ENCODE measurements at regions not wholly inside any gene's neighbourhood (a gene's known extent, or its start where the extent isn't known, plus 50 kb on each side); places are given as distances from the start of the nearest gene placed in this dataset.

DNA sequence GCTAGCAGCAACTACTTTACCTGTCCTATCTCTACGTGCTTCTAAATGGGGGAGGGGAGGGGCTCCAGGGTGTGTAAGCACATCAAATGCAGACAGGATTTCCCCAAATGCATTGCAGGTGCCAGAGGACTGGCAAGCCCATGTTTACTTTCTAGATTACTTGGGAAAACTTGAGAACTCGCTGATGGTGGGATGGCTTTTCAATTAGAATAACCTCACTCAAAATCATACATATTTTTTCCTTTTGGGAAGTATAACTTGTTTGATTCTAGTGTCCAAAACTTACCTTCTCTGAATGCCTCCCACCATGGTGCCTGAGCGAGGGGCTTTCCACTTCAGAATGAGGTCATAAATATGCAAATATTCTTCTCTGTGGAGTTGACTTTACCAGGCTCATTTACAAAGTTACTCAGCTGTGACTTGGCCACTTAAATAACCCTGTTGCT is 191.3 kb upstream of the RHOBTB1 start:
- POLR2A ChIA-PET (ENCODE audit: low non-redundant PET), result no interaction called here
- Histone ChIP-seq H3K9me3 (ENCODE audit: low read depth, low read length, poor library complexity, severe bottlenecking) (no peaks in the 10 kb centered on the region), H3K4me1 (ENCODE audit: insufficient read depth, low read length, poor library complexity, severe bottlenecking) (peaks cover 18% of the 10 kb centered on the region), H3K4me3 (ENCODE audit: low read depth, low read length, poor library complexity, severe bottlenecking) (no peak overlapping the region), H3K27ac (ENCODE audit: low read depth, low read length, poor library complexity, severe bottlenecking) (no peak overlapping the region), H3K27me3 (replicated peaks; ENCODE audit: insufficient read depth, low read depth, low read length, poor library complexity) (no peaks in the 10 kb centered on the region), H3K36me3 (ENCODE audit: insufficient read depth, low read length, poor library complexity, severe bottlenecking) (no peaks in the 10 kb centered on the region)
- TF ChIP-seq, protein P1, sequence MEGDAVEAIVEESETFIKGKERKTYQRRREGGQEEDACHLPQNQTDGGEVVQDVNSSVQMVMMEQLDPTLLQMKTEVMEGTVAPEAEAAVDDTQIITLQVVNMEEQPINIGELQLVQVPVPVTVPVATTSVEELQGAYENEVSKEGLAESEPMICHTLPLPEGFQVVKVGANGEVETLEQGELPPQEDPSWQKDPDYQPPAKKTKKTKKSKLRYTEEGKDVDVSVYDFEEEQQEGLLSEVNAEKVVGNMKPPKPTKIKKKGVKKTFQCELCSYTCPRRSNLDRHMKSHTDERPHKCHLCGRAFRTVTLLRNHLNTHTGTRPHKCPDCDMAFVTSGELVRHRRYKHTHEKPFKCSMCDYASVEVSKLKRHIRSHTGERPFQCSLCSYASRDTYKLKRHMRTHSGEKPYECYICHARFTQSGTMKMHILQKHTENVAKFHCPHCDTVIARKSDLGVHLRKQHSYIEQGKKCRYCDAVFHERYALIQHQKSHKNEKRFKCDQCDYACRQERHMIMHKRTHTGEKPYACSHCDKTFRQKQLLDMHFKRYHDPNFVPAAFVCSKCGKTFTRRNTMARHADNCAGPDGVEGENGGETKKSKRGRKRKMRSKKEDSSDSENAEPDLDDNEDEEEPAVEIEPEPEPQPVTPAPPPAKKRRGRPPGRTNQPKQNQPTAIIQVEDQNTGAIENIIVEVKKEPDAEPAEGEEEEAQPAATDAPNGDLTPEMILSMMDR (conservative IDR thresholded peaks at IDR 0.05; ENCODE audit: low read depth, low read length), result no peak
- TF ChIP-seq EZH2 (IDR thresholded peaks at IDR 0.05; ENCODE audit: borderline replicate concordance, low read depth, low read length, poor library complexity, severe bottlenecking), result no peak
- DNase-seq (ENCODE audit: low spot score), result no peak
- CTCF ChIA-PET, result no interaction called here
- intact Hi-C loops (cut with micrococcal nuclease; ENCODE audit: unreplicated experiment), result no loop called here
- BruUV-seq (replicated peaks), result no TSS peak

DNA sequence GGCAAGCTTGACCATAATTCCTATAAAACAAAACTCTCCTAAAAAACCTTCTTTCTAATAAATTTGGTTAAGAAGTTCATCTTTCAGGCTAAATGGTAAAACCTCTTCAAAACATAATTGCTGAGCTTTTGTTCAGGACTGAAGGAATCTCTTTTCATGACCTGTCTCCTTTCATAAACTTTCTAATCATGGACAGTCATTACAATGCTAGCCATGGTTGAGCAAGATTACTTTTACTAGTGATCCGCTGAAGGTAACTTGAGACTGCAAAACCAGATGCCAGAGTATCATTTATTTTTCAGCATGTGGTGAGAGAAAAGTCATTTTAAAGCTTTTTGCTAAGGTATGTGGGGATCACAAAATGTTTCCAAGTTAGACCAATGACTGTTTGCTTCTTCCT is 186.4 kb upstream of the RHOBTB1 start:
- Histone ChIP-seq H3K36me3 (ENCODE audit: insufficient read depth, low read length, poor library complexity, severe bottlenecking) (no peaks in the 10 kb centered on the region), H3K27me3 (replicated peaks; ENCODE audit: insufficient read depth, low read depth, low read length, poor library complexity) (no peaks in the 10 kb centered on the region), H3K9me3 (ENCODE audit: low read depth, low read length, poor library complexity, severe bottlenecking) (no peaks in the 10 kb centered on the region), H3K27ac (ENCODE audit: low read depth, low read length, poor library complexity, severe bottlenecking) (no peak overlapping the region), H3K4me1 (ENCODE audit: insufficient read depth, low read length, poor library complexity, severe bottlenecking) (peaks cover 8% of the 10 kb centered on the region), H3K4me3 (ENCODE audit: low read depth, low read length, poor library complexity, severe bottlenecking) (no peak overlapping the region)
- POLR2A ChIA-PET (ENCODE audit: low non-redundant PET), result no interaction called here
- BruUV-seq (replicated peaks), result no TSS peak
- DNase-seq (ENCODE audit: low spot score), result no peak
- CTCF ChIA-PET, result no interaction called here
- TF ChIP-seq, protein P1 (conservative IDR thresholded peaks at IDR 0.05; ENCODE audit: low read depth, low read length), result no peak
- no peak for TF ChIP-seq EZH2 (IDR thresholded peaks at IDR 0.05; ENCODE audit: borderline replicate concordance, low read depth, low read length, poor library complexity, severe bottlenecking)
- intact Hi-C loops (cut with micrococcal nuclease; ENCODE audit: unreplicated experiment), result no loop called here

DNA sequence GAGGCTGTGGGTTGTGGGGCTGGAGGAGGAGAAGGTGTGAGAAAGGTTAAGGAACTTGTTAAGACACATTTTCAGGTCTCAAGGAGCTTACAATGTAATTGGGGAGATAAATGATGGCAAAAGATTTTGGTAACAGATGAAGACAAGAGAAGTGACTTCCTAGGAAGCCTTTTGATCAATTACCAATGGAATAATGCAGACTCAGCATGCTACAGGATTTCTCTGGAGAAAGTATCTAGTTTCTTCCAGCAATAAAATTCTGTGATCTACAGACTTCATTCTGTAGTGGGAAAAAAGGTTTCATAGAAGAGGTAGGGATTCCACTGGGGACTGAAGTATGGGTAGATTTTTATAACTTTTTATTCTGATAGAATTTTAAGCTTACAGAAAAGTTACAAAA is 184.2 kb upstream of the RHOBTB1 start:
- H3K27me3 ChIP-seq (replicated peaks; ENCODE audit: insufficient read depth, low read depth, low read length, poor library complexity), result no peaks in the 10 kb centered on the region
- no peak overlapping the region for H3K27ac ChIP-seq (ENCODE audit: low read depth, low read length, poor library complexity, severe bottlenecking)
- H3K4me1 ChIP-seq (ENCODE audit: insufficient read depth, low read length, poor library complexity, severe bottlenecking), result peaks cover 14% of the 10 kb centered on the region
- no peak for TF ChIP-seq EZH2 (IDR thresholded peaks at IDR 0.05; ENCODE audit: borderline replicate concordance, low read depth, low read length, poor library complexity, severe bottlenecking)
- TF ChIP-seq, protein P1 (conservative IDR thresholded peaks at IDR 0.05; ENCODE audit: low read depth, low read length), result no peak
- BruUV-seq (replicated peaks), result no TSS peak
- intact Hi-C loops (cut with micrococcal nuclease; ENCODE audit: unreplicated experiment), result no loop called here
- ChIA-PET CTCF (no interaction called here), POLR2A (ENCODE audit: low non-redundant PET) (no interaction called here)
- no peak for DNase-seq (ENCODE audit: low spot score)
- no peak overlapping the region for H3K4me3 ChIP-seq (ENCODE audit: low read depth, low read length, poor library complexity, severe bottlenecking)
- no peaks in the 10 kb centered on the region for H3K9me3 ChIP-seq (ENCODE audit: low read depth, low read length, poor library complexity, severe bottlenecking)
- no peaks in the 10 kb centered on the region for H3K36me3 ChIP-seq (ENCODE audit: insufficient read depth, low read length, poor library complexity, severe bottlenecking)
